GM12875 (cell line): ENCODE measurements at regions not wholly inside any gene's neighbourhood (a gene's known extent, or its start where the extent isn't known, plus 50 kb on each side); places are given as distances from the start of the nearest gene placed in this dataset.

Experiments used
- H3K4me3 ChIP-seq: one replicate; pipeline ENCODE4 v1.5.1; 2011; ENCODE audit warnings: low read depth, low read length, control low read depth
- CTCF ChIP-seq: IDR thresholded peaks from 2 replicates; pipeline ENCODE4 v1.5.1; 2011; ENCODE audit warnings: low read depth, mild to moderate bottlenecking, control low read depth, inconsistent platforms, low read length, moderate library complexity, borderline replicate concordance; ENCODE audit not compliant: insufficient read depth

- no peak for TF ChIP-seq CTCF
- H3K4me3 ChIP-seq, result no peak overlapping the region
Observed at GRCh38 chr18:38487521-38487920, 921.9 kb upstream of the CELF4 start.

GRCh38 chr18:38483326-38483725 lies 917.7 kb upstream of the CELF4 start:
- no peak for TF ChIP-seq CTCF
- H3K4me3 ChIP-seq, result no peak overlapping the region

- TF ChIP-seq CTCF, result no peak
- H3K4me3 ChIP-seq, result no peak overlapping the region
Observed at GRCh38 chr18:38481576-38481975, 916.0 kb upstream of the CELF4 start.

GRCh38 chr18:38475686-38476085 lies 910.1 kb upstream of the CELF4 start:
- H3K4me3 ChIP-seq, result no peak overlapping the region
- no peak for TF ChIP-seq CTCF

GRCh38 chr18:38473535-38473934 lies 907.9 kb upstream of the CELF4 start:
- TF ChIP-seq CTCF, result no peak
- no peak overlapping the region for H3K4me3 ChIP-seq

- no peak overlapping the region for H3K4me3 ChIP-seq
- no peak for TF ChIP-seq CTCF
Observed at GRCh38 chr18:38470421-38470820, 904.8 kb upstream of the CELF4 start.

GRCh38 chr18:38466426-38466825 lies 900.8 kb upstream of the CELF4 start:
- no peak overlapping the region for H3K4me3 ChIP-seq
- no peak for TF ChIP-seq CTCF
